NCI-H748 treated with DMSO at 0.1 percent for 48 hours (cell line): ENCODE measurements at regions not wholly inside any gene's neighbourhood (a gene's known extent, or its start where the extent isn't known, plus 50 kb on each side); places are given as distances from the start of the nearest gene placed in this dataset.

Experiments
- DNase-seq: peaks from one replicate; lab custom pipeline; 2025; lab: John Stamatoyannopoulos, UW

DNA sequence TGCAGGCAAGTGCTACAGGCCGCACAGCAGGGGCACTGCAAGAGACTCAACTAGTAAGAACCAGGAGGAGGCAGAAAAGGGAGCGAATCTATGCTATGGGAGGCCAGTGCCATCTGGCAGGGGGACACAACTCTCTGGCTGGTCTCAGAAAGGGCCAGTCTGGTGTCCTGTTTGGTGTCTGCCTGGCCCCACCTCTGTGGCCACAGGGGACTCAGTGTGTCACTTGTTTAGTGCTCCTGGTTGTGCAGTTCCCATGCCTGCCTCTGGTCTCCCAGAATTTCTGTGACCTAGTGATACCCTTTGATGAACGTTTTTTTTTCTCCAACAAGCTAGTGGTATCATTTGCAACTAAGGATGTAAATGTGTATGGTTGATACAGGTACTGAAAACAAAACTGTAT lies 59.2 kb upstream of the JCAD start:
- DNase-seq: no peak

DNA sequence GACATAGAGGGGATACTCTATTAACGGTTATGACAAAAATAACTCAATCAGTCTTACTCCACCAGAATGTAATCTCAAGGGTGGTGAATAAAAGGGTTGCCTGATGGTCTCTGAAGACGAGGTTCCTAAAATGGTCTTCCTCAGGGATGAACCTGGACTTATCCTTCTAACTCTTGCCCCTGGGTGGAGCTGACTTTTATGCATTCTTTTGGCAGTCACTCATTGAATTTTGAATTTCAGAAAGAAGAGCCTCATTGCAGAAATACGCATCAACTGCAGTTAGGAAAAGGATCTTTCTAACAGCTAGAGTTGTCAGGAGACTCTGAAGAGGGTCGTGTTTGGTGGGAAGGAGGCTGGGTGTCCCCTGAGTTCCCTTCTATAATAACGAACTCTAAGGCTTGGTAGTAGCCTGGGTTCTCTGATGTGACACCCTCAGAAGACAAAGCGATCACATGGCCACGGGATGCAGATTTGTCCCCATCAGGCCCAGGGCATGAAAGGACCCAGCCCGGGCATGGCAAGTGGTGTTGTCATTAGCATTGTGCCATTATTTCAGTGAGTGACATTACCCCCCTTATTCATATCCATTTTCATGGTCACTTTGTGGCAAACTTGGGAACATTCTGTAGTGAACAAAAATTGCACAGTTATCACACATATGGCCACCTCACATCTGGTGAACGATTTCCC lies 58.6 kb upstream of the JCAD start:
- DNase-seq: no peak

DNA sequence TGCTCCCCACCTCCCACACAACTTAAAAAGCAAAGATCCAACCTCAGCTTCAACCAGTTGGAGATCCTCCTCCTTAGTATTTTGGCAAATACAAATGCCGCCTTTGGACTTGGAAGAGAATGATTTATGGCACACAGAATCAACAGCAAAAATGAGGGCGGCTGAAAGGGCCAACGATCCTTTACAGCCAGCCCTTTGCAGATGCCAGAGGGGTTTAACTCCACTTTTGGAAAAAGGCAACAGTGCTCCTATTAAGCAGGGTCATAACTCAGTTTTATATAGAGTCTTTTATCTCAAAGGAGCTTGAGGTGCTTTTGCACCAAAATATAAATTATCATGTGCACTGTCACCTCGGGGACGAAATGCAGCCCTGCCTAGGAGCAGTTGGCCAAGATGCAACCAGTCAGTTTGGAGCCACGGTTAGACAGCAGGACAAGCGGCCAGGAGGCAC lies 56.7 kb upstream of the JCAD start:
- DNase-seq: no peak

DNA sequence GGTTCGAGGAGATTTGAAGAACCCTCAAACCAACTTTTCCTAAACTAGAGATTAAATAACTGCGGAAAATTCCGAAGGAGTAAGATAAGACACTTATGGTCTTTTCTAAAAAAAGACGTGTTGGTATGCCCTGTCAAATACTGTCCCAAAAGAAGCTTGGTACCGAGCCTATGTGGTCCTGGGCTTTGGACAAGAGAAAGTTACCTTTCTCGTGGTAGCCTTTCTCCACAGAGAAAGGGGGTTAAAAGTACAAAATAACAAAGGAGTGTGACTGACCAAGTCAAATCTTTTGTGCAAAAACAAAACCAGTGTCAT lies 56.2 kb upstream of the JCAD start:
- no peak for DNase-seq

DNA sequence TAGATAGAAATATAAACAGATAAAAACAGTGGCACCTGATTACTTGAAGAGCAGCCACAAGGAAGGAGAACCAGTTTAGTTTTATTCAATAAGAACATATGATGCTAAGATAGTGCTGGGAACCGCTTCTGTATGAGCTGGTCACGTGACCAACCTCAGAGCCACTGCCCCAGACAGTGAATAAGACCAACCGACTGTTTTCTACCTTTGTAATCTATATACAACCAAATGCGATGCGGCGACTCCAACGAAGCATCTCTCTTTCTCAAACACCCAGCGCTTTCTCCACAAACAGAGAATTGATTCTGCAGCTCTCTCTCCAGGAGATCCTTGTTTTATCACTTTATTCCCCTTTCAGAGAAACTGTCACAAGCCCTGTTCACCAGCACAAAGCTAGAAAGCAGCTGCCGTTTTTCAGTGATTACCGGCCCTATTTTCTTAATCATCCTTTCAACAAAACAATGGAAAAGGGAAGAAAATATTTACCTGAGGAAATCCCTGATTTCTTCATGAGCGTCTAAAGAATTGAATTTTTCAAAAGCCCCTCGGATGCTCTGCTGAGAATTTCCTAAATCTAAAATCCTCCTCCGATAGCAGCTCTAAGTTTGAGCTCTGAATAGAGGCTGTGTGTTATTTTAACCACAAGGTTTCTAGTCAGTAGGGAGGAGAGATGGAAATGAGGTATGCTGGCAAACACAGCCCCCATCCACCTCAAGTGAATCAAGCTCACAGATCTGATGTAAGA lies 55.7 kb upstream of the JCAD start:
- DNase-seq: peak; percentile 15

DNA sequence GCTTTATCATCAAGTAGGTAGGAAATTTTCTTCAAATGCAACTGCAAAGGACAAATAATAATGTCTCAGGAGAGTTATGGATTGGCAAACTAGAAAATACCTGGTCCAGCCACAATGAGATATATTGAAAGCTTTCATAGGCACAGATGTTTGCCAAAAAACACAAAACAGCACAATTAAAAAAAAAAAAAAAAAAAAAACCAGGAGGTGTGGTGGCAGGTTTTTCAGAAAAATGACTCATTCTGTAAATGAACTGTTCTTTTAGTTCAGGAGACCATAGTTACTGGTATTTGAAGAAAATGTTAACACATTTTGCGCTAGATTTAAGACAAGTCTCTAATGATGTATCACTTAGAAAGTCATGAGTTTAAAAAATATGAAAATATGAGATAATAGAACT lies 55.0 kb upstream of the JCAD start:
- no peak for DNase-seq

DNA sequence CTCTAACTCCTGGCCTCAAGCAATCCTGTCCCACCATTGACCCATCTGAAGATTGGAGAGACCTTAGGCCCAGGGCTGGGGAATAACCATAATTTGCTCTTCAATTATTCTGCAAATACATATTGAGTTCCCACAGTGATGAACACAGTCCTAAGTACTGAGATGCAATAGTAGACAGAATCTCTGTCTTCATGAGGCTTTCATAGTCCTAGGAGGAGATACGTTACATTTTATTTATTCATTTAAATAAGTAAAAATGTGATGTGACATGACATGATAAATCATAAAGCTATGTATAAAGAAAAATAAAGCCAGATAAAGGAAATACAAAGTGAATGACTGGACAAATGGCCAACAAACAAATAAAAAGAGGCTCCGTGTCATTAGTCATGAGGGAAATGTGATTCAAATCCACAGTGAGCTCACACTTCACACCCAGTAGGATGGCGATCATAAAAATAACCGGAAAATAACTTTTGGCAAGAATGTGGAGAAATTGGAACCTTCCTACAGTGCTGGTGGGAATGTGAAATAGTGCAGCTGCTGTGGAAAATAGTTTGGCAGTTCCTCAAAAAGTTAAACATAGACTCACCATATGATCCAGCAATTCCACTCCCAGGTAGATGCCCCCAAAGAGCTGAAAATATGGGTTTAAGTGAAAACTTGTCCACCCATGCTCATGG lies 52.1 kb upstream of the JCAD start:
- no peak for DNase-seq
